Neural crest cell (in vitro differentiated cells): ENCODE measurements at regions not wholly inside any gene's neighbourhood (a gene's known extent, or its start where the extent isn't known, plus 50 kb on each side); places are given as distances from the start of the nearest gene placed in this dataset.

Source experiments
- DNase-seq: peaks from one replicate; pipeline ENCODE4 v3.0.0; 2021; ENCODE audit warnings: low read depth, mixed read lengths, low spot score
- H3K27ac Mint-ChIP-seq: one replicate; pipeline ENCODE4 v1.8.0; 2021; ENCODE audit warnings: mild to moderate bottlenecking, mixed read lengths; ENCODE audit not compliant: unreplicated experiment
- H3K27me3 Mint-ChIP-seq: 2 replicates; pipeline ENCODE4 v1.8.0; 2021; ENCODE audit warnings: low read depth, mild to moderate bottlenecking, mixed read lengths
- H3K36me3 Mint-ChIP-seq: 2 replicates; pipeline ENCODE4 v1.8.0; 2021; ENCODE audit warnings: low read depth, mild to moderate bottlenecking, mixed read lengths
- H3K4me1 Mint-ChIP-seq: 2 replicates; pipeline ENCODE4 v1.8.0; 2021; ENCODE audit warnings: mixed read lengths
- H3K4me3 Mint-ChIP-seq: one replicate; pipeline ENCODE4 v1.8.0; 2021; ENCODE audit warnings: mild to moderate bottlenecking, mixed read lengths
- H3K9me3 Mint-ChIP-seq: 2 replicates; pipeline ENCODE4 v1.8.0; 2021; ENCODE audit warnings: mixed read lengths
- CTCF ChIP-seq: fragments of 200-600 bp; sonication (generic); conservative IDR thresholded peaks from 2 replicates; pipeline ENCODE4 v1.5.0; 2021; ENCODE audit warnings: antibody characterized with exemption, mild to moderate bottlenecking

GRCh38 chr13:105984236-105984635, 551.2 kb downstream of the EFNB2 start:
- peaks cover 4% of the 10 kb centered on the region for H3K9me3 Mint-ChIP-seq
- H3K4me1 Mint-ChIP-seq = peaks cover 13% of the 10 kb centered on the region
- no peak for TF ChIP-seq CTCF
- DNase-seq = no peak
- H3K27ac Mint-ChIP-seq = no peak overlapping the region
- H3K4me3 Mint-ChIP-seq = no peak overlapping the region
- H3K27me3 Mint-ChIP-seq = no peaks in the 10 kb centered on the region
- peaks cover 3% of the 10 kb centered on the region for H3K36me3 Mint-ChIP-seq

- no peak overlapping the region for H3K4me3 Mint-ChIP-seq
- peaks cover 6% of the 10 kb centered on the region for H3K9me3 Mint-ChIP-seq
- H3K27me3 Mint-ChIP-seq = no peaks in the 10 kb centered on the region
- peak overlapping the region; percentile 57 for H3K27ac Mint-ChIP-seq
- no peak for DNase-seq
- H3K4me1 Mint-ChIP-seq = peaks cover 15% of the 10 kb centered on the region
- TF ChIP-seq CTCF = no peak
- H3K36me3 Mint-ChIP-seq = peaks cover 5% of the 10 kb centered on the region
Observed at GRCh38 chr13:105982219-105982930, 553.1 kb downstream of the EFNB2 start.

- no peaks in the 10 kb centered on the region for H3K27me3 Mint-ChIP-seq
- peaks cover 11% of the 10 kb centered on the region for H3K9me3 Mint-ChIP-seq
- no peak overlapping the region for H3K4me3 Mint-ChIP-seq
- no peak for DNase-seq
- H3K4me1 Mint-ChIP-seq = peaks cover 15% of the 10 kb centered on the region
- peak overlapping the region; percentile 85 for H3K27ac Mint-ChIP-seq
- peaks cover 3% of the 10 kb centered on the region for H3K36me3 Mint-ChIP-seq
- no peak for TF ChIP-seq CTCF
Observed at GRCh38 chr13:105979131-105980011, 556.1 kb downstream of the EFNB2 start.

GRCh38 chr13:105974380-105974779, 561.1 kb downstream of the EFNB2 start:
- no peak for DNase-seq
- Mint-ChIP-seq H3K4me3 (no peak overlapping the region), H3K27ac (no peak overlapping the region), H3K27me3 (no peaks in the 10 kb centered on the region), H3K4me1 (peaks cover 31% of the 10 kb centered on the region), H3K9me3 (peaks cover 11% of the 10 kb centered on the region), H3K36me3 (peaks cover 3% of the 10 kb centered on the region)
- TF ChIP-seq CTCF = no peak

GRCh38 chr13:105972811-105973590, 562.5 kb downstream of the EFNB2 start:
- Mint-ChIP-seq H3K4me3 (no peak overlapping the region), H3K27me3 (no peaks in the 10 kb centered on the region), H3K9me3 (peaks cover 11% of the 10 kb centered on the region), H3K36me3 (peaks cover 3% of the 10 kb centered on the region), H3K27ac (no peak overlapping the region), H3K4me1 (peaks cover 27% of the 10 kb centered on the region)
- TF ChIP-seq CTCF = no peak
- DNase-seq = no peak
